ENCODE measurements at regions not wholly inside any gene's neighbourhood (a gene's known extent, or its start where the extent isn't known, plus 50 kb on each side); places are given as distances from the start of the nearest gene placed in this dataset.

- no peak for DNase-seq (ENCODE audit: low read depth, low spot score)
- ChIA-PET CTCF (interaction anchor here (0.7 kb wide), 1 partner anchor 474 kb away, joined by 4 read pairs; no protein-coding TSS in a partner anchor), POLR2A (no interaction called here)
- no peak for TF ChIP-seq CTCF (IDR thresholded peaks at IDR 0.05; ENCODE audit: insufficient read depth, low read length, missing control alignments)
- no peak overlapping the region for H3K4me3 ChIP-seq (ENCODE audit: low read depth, low read length)
These were observed 52.0 kb upstream of the PDC start for GRCh38 chr1:186512698-186513457.

DNA sequence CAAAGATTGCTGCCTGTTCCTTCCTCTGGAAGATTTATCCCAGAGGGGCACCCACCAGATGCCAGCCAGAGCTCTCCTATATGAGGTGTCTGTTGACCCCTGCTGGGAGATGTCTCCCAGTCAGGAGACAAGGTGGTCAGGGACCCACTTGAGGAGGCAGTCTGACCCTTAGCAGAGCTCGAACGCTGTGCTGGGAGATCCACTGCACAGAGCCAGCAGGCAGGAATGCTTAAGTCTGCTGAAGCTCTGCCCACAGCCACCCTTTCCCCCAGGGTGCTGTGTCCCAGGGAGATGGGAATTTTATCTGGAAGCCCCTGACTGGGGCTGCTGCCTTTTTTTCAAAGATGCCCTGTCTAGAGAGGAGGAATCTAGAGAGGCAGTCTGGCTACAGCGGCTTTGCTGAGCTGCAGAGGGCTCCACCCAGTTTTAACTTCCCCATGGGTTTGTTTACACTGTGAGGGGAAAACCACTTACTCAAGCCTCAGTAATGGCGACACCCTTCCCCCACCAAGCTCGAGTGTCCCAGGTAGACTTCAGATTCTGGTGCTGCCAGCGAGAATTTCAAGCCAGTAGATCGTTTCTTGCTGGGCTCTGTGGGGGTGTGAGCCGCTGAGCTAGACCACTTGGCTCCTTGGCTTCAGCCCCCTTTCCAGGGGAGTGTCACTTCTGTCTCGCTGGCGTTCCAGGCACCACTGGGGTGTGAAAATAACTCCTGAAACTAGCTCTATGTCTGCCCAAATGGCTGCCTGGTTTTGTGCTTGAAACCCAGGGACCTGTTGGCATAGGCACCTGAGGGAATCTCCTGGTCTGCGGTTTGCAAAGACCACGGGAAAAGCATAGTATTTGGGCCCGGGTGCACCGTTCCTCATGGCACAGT, 51.1 kb upstream of the PDC start:
- DNase-seq (ENCODE audit: low read depth, low spot score), result no peak
- POLR2A ChIA-PET, result no interaction called here
- H3K4me3 ChIP-seq (ENCODE audit: low read depth, low read length), result no peak overlapping the region

More for the DNA sequence above, 51.1 kb upstream of the PDC start:
- no peak for TF ChIP-seq CTCF (IDR thresholded peaks at IDR 0.05; ENCODE audit: insufficient read depth, low read length, missing control alignments)
- CTCF ChIA-PET, result no interaction called here
